ENCODE measurements at regions not wholly inside any gene's neighbourhood (a gene's known extent, or its start where the extent isn't known, plus 50 kb on each side); places are given as distances from the start of the nearest gene placed in this dataset.

GRCh38 chr10:6643962-6644361 is 63.9 kb upstream of the PRKCQ start:
- no peak overlapping the region for H3K9ac ChIP-seq (ENCODE audit: low read length)
- ChIA-PET CTCF (no interaction called here), POLR2A (ENCODE audit: unreplicated experiment) (no interaction called here)
- H3K36me3 ChIP-seq (ENCODE audit: low read depth, low read length): no peaks in the 10 kb centered on the region
- intact Hi-C loops (cut with micrococcal nuclease): no loop called here
- H3F3A ChIP-seq (ENCODE audit: low read length, unreplicated experiment): no peaks in the 10 kb centered on the region
- no TSS peak for BruUV-seq (replicated peaks)
- DNase-seq (no peak), ATAC-seq (no peak)
- no peaks in the 10 kb centered on the region for H3K79me2 ChIP-seq (ENCODE audit: low read length)
- no peak overlapping the region for H2AFZ ChIP-seq (ENCODE audit: low read length)
- H4K20me1 ChIP-seq (ENCODE audit: low read length): no peaks in the 10 kb centered on the region
- no peak overlapping the region for H3K4me3 ChIP-seq (ENCODE audit: low read length)
- H3K9me2 ChIP-seq (replicated peaks; ENCODE audit: low read length): no peaks in the 10 kb centered on the region
- TF ChIP-seq EZH2 (IDR thresholded peaks at IDR 0.05; ENCODE audit: low read length, unreplicated experiment) (no peak), CTCF (conservative IDR thresholded peaks at IDR 0.05; ENCODE audit: low read depth, low read length) (no peak), EZH2phosphoT487 (IDR thresholded peaks at IDR 0.05; ENCODE audit: borderline replicate concordance, low read length) (no peak)
- no peak overlapping the region for H3K27ac ChIP-seq (ENCODE audit: low read length)
- no peak overlapping the region for H3K4me2 ChIP-seq (ENCODE audit: low read length)
- no peaks in the 10 kb centered on the region for H3K9me3 ChIP-seq (ENCODE audit: low read length)
- no peaks in the 10 kb centered on the region for H3K4me1 ChIP-seq (ENCODE audit: insufficient read depth, low read length)
- H3K27me3 ChIP-seq (ENCODE audit: low read length): peaks cover 21% of the 10 kb centered on the region

GRCh38 chr10:6642876-6643275 is 62.8 kb upstream of the PRKCQ start:
- H3K9me3 ChIP-seq (ENCODE audit: low read length): no peaks in the 10 kb centered on the region
- peaks cover 29% of the 10 kb centered on the region for H3K27me3 ChIP-seq (ENCODE audit: low read length)
- CTCF ChIA-PET: interaction anchor here (0.6 kb wide), 1 partner anchor 335 kb away, joined by 3 read pairs; no protein-coding TSS in a partner anchor

More at GRCh38 chr10:6642876-6643275, 62.8 kb upstream of the PRKCQ start:
- no peak for DNase-seq
- Histone ChIP-seq H3K27ac (ENCODE audit: low read length) (no peak overlapping the region), H4K20me1 (ENCODE audit: low read length) (no peaks in the 10 kb centered on the region), H3K9me2 (replicated peaks; ENCODE audit: low read length) (no peaks in the 10 kb centered on the region), H3F3A (ENCODE audit: low read length, unreplicated experiment) (no peaks in the 10 kb centered on the region), H3K4me2 (ENCODE audit: low read length) (no peak overlapping the region), H2AFZ (ENCODE audit: low read length) (no peak overlapping the region), H3K4me1 (ENCODE audit: insufficient read depth, low read length) (no peaks in the 10 kb centered on the region), H3K36me3 (ENCODE audit: low read depth, low read length) (no peaks in the 10 kb centered on the region), H3K79me2 (ENCODE audit: low read length) (no peaks in the 10 kb centered on the region), H3K4me3 (ENCODE audit: low read length) (no peak overlapping the region), H3K9ac (ENCODE audit: low read length) (no peak overlapping the region)
- POLR2A ChIA-PET (ENCODE audit: unreplicated experiment): no interaction called here
- no TSS peak for BruUV-seq (replicated peaks)
- intact Hi-C loops (cut with micrococcal nuclease): no loop called here
- ATAC-seq: no peak
- no peak for TF ChIP-seq EZH2 (IDR thresholded peaks at IDR 0.05; ENCODE audit: low read length, unreplicated experiment)
- no peak for TF ChIP-seq CTCF (conservative IDR thresholded peaks at IDR 0.05; ENCODE audit: low read depth, low read length)
- TF ChIP-seq EZH2phosphoT487 (IDR thresholded peaks at IDR 0.05; ENCODE audit: borderline replicate concordance, low read length): no peak
